IMR-90 (cell line): ENCODE measurements at regions not wholly inside any gene's neighbourhood (a gene's known extent, or its start where the extent isn't known, plus 50 kb on each side); places are given as distances from the start of the nearest gene placed in this dataset.

Experiments
- ATAC-seq: fragments of 200-7000 bp; cut with Tn5 transposase; 2 replicates; pipeline ENCODE4 v1.9.1; 2020; ENCODE audit warnings: low read depth, mild to moderate bottlenecking, moderate library complexity
- BruUV-seq: library from RNA; stranded (reverse); fragments of 400-500 nt; replicated peaks from 2 replicates; lab custom pipeline; 2021; lab: Mats Ljungman, UMichigan
- CTCF ChIA-PET: fragments of 300-600 bp; formaldehyde crosslinking; extraction: SDS; loops from one replicate; lab custom pipeline; 2021; ENCODE audit warnings: antibody characterized with exemption; lab: Yijun Ruan, JAX
- POLR2A ChIA-PET: fragments of 300-600 bp; sonication (Branson Sonifier 250); formaldehyde crosslinking; loops from one replicate; lab custom pipeline; 2022; ENCODE audit warnings: antibody characterized with exemption; ENCODE audit not compliant: unreplicated experiment; lab: Charles Lee
- DNase-seq: peaks from one replicate; pipeline ENCODE4 v3.0.0; 2013
- H2AFZ ChIP-seq: replicated peaks from 2 replicates; pipeline ENCODE3; 2013; ENCODE audit warnings: low read length, mild to moderate bottlenecking; ENCODE audit not compliant: poor library complexity
- H2AK5ac ChIP-seq: 2 replicates; pipeline ENCODE4 v1.6.1; 2013; ENCODE audit warnings: low read depth, low read length, inconsistent platforms
- H2AK9ac ChIP-seq: replicated peaks from 2 replicates; pipeline ENCODE3; 2013; ENCODE audit warnings: mild to moderate bottlenecking, low read depth, low read length, moderate library complexity; ENCODE audit not compliant: poor library complexity
- H2BK120ac ChIP-seq: 2 replicates; pipeline ENCODE4 v1.6.1; 2013; ENCODE audit warnings: low read depth, low read length, inconsistent platforms
- H2BK15ac ChIP-seq: 3 replicates; pipeline ENCODE4 v1.6.1; 2013; ENCODE audit warnings: low read depth, low read length, inconsistent platforms
- H2BK20ac ChIP-seq: 2 replicates; pipeline ENCODE4 v1.6.1; 2013; ENCODE audit warnings: low read depth, mild to moderate bottlenecking, inconsistent platforms, low read length, moderate library complexity
- H2BK5ac ChIP-seq: 2 replicates; pipeline ENCODE4 v1.6.1; 2013; ENCODE audit warnings: mild to moderate bottlenecking, low read depth, low read length, inconsistent platforms; ENCODE audit not compliant: poor library complexity, severe bottlenecking
- H3K14ac ChIP-seq: replicated peaks from 2 replicates; pipeline ENCODE4 v1.6.1; 2013; ENCODE audit warnings: low read depth, low read length, inconsistent platforms
- H3K18ac ChIP-seq: 2 replicates; pipeline ENCODE4 v1.6.1; 2013; ENCODE audit warnings: low read depth, low read length, control low read depth
- H3K23ac ChIP-seq: 2 replicates; pipeline ENCODE4 v1.6.1; 2013; ENCODE audit warnings: low read depth, low read length, inconsistent platforms
- H3K27ac ChIP-seq: 2 replicates; pipeline ENCODE4 v1.5.1; 2013; ENCODE audit warnings: mild to moderate bottlenecking, control low read depth, low read length; ENCODE audit not compliant: insufficient read depth
- H3K27me3 ChIP-seq: 2 replicates; pipeline ENCODE4 v1.6.1; 2013; ENCODE audit warnings: low read length; ENCODE audit not compliant: control insufficient read depth, insufficient read depth
- H3K36me3 ChIP-seq: 2 replicates; pipeline ENCODE4 v1.6.1; 2013; ENCODE audit warnings: low read length, mixed read lengths; ENCODE audit not compliant: control insufficient read depth, insufficient read depth
- H3K4ac ChIP-seq: 2 replicates; pipeline ENCODE4 v1.6.1; 2013; ENCODE audit warnings: low read depth, low read length, inconsistent platforms
- H3K4me1 ChIP-seq: 2 replicates; pipeline ENCODE4 v1.6.1; 2013; ENCODE audit warnings: low read length, mixed read lengths; ENCODE audit not compliant: control insufficient read depth, insufficient read depth
- H3K4me2 ChIP-seq: 2 replicates; pipeline ENCODE4 v1.6.1; 2013; ENCODE audit warnings: low read depth, mild to moderate bottlenecking, control low read depth, low read length, moderate library complexity
- H3K4me3 ChIP-seq: 2 replicates; pipeline ENCODE4 v1.5.1; 2013; ENCODE audit warnings: low read depth, mild to moderate bottlenecking, control low read depth, low read length, moderate library complexity; ENCODE audit not compliant: insufficient read depth
- H3K56ac ChIP-seq: 2 replicates; pipeline ENCODE4 v1.6.1; 2013; ENCODE audit warnings: low read length, inconsistent platforms; ENCODE audit not compliant: insufficient read depth; ENCODE audit errors: extremely low read depth
- H3K79me1 ChIP-seq, 2 experiments: 2 replicates each; pipeline ENCODE4 v1.6.1; 2013; ENCODE audit warnings: low read length in 2 of 2, inconsistent platforms in 1 of 2, low read depth in 1 of 2
- H3K9ac ChIP-seq: 2 replicates; pipeline ENCODE4 v1.6.1; 2013; ENCODE audit warnings: low read depth, low read length, control low read depth
- H3K9me1 ChIP-seq: 2 replicates; pipeline ENCODE4 v1.6.1; 2013; ENCODE audit warnings: low read length, inconsistent platforms; ENCODE audit not compliant: insufficient read depth
- H3K9me3 ChIP-seq: 2 replicates; pipeline ENCODE4 v1.6.1; 2013; ENCODE audit warnings: low read length; ENCODE audit not compliant: control insufficient read depth, insufficient read depth
- H4K20me1 ChIP-seq: 2 replicates; pipeline ENCODE4 v1.6.1; 2013; ENCODE audit warnings: low read length, inconsistent platforms; ENCODE audit not compliant: insufficient read depth
- H4K5ac ChIP-seq: 2 replicates; pipeline ENCODE4 v1.6.1; 2013; ENCODE audit warnings: mild to moderate bottlenecking, low read depth, low read length, control low read depth
- H4K8ac ChIP-seq, 2 experiments: 2 replicates each; pipeline ENCODE4 v1.6.1; 2013; ENCODE audit warnings: low read depth in 2 of 2, low read length in 2 of 2, control low read depth in 1 of 2, inconsistent platforms in 1 of 2
- H4K91ac ChIP-seq: 2 replicates; pipeline ENCODE4 v1.6.1; 2013; ENCODE audit warnings: low read depth, low read length, inconsistent platforms; ENCODE audit not compliant: insufficient read depth
- BHLHE40 ChIP-seq: fragments of 150-350 bp; IDR thresholded peaks from 2 replicates; pipeline ENCODE4 v1.6.1; 2016; ENCODE audit warnings: mild to moderate bottlenecking, low read depth, low read length
- CHD1 ChIP-seq: IDR thresholded peaks from 2 replicates; pipeline ENCODE4 v1.6.1; 2012; ENCODE audit warnings: low read depth, low read length, improper control_type of control experiment
- CTCF ChIP-seq: conservative IDR thresholded peaks from 2 replicates; pipeline ENCODE4 v1.5.1; 2012; ENCODE audit warnings: mild to moderate bottlenecking, low read depth, low read length, improper control_type of control experiment
- ELK1 ChIP-seq: fragments of 150-350 bp; IDR thresholded peaks from 2 replicates; pipeline ENCODE4 v1.6.1; 2016; ENCODE audit warnings: low read depth, mild to moderate bottlenecking, low read length, moderate library complexity, borderline replicate concordance
- FOS ChIP-seq: fragments of 150-350 bp; IDR thresholded peaks from 2 replicates; pipeline ENCODE4 v1.6.1; 2016; ENCODE audit warnings: low read depth, low read length
- NFE2L2 ChIP-seq: fragments of 150-350 bp; IDR thresholded peaks from 2 replicates; pipeline ENCODE4 v1.6.1; 2016; ENCODE audit warnings: low read depth, mild to moderate bottlenecking, low read length
- RAD21 ChIP-seq: IDR thresholded peaks from 2 replicates; pipeline ENCODE4 v1.6.1; 2012; ENCODE audit warnings: low read length, improper control_type of control experiment
- WGBS, 2 experiments: methylation state at CpG; one replicate each; pipeline versions ENCODE4 v1.1.5 to v1.1.7; 2013; ENCODE audit warnings: missing lambda C conversion rate in 2 of 2; ENCODE audit not compliant: insufficient read length in 1 of 2; ENCODE audit errors: extremely low coverage in 2 of 2; 5-methylcytosine and 5-hydroxymethylcytosine counted together
- dilution Hi-C: fragments of 300-500 bp; cut with HindIII; formaldehyde crosslinking; loops from one replicate; pipeline ENCODE4 v1.14.3; 2018; ENCODE audit warnings: low sequenced_read_pairs; ENCODE audit not compliant: unreplicated experiment
- in situ Hi-C: fragments of 300-500 bp; cut with MboI; formaldehyde crosslinking; loops from 3 replicates; pipeline ENCODE4 v1.14.3; 2019; ENCODE audit warnings: low sequenced_read_pairs, inconsistent platforms, mixed read lengths
- intact Hi-C: fragments of 100-400 bp; cut with micrococcal nuclease; formaldehyde crosslinking; loops from 2 replicates; pipeline ENCODE4 v1.10.0; 2022

GRCh38 chr2:194411221-194411620 lies 1245.8 kb upstream of the SLC39A10 start:
- dilution Hi-C loops, result no loop called here
- H4K20me1 ChIP-seq, result no peaks in the 10 kb centered on the region
- in situ Hi-C loops, result no loop called here
- no peak overlapping the region for H3K4me3 ChIP-seq
- H2AK9ac ChIP-seq, result no peak overlapping the region
- H2AK5ac ChIP-seq, result no peak overlapping the region
- H3K18ac ChIP-seq, result no peak overlapping the region
- no peak overlapping the region for H3K27ac ChIP-seq
- ATAC-seq (no peak), DNase-seq (no peak)
- no peak overlapping the region for H3K4ac ChIP-seq
- H3K4me2 ChIP-seq, result no peak overlapping the region
- H4K91ac ChIP-seq, result no peak overlapping the region
- H3K23ac ChIP-seq, result no peak overlapping the region
- TF ChIP-seq FOS (no peak), NFE2L2 (no peak), BHLHE40 (no peak), ELK1 (no peak), CTCF (no peak), RAD21 (no peak), CHD1 (no peak)
- H3K9me3 ChIP-seq, result peaks cover 4% of the 10 kb centered on the region; the same call in 1 of the 2 replicates
- no peak overlapping the region for H2BK20ac ChIP-seq
- no peak overlapping the region for H4K8ac ChIP-seq
- intact Hi-C loops, result no loop called here
- H3K9ac ChIP-seq, result no peak overlapping the region
- H4K5ac ChIP-seq, result no peak overlapping the region
- BruUV-seq, result no TSS peak
- POLR2A ChIA-PET, result interaction anchor here (0.5 kb wide), 1 partner anchor 980 kb away, joined by 3 read pairs; no protein-coding TSS in a partner anchor
- no peaks in the 10 kb centered on the region for H3K9me1 ChIP-seq
- CTCF ChIA-PET, result no interaction called here
- H2AFZ ChIP-seq, result no peak overlapping the region
- no peaks in the 10 kb centered on the region for H3K4me1 ChIP-seq
- H2BK5ac ChIP-seq, result no peak overlapping the region
- no CpG with 5 or more reads among the region's 3 CpGs for WGBS, 2 experiments
- H2BK15ac ChIP-seq, result no peak overlapping the region
- no peak overlapping the region for H3K56ac ChIP-seq
- no peaks in the 10 kb centered on the region for H3K36me3 ChIP-seq
- H3K14ac ChIP-seq, result no peak overlapping the region
- H3K27me3 ChIP-seq, result no peaks in the 10 kb centered on the region
- H2BK120ac ChIP-seq, result no peak overlapping the region
- no peaks in the 10 kb centered on the region for H3K79me1 ChIP-seq
